Lower leg skin (tissue), 4 donors: ENCODE measurements at regions not wholly inside any gene's neighbourhood (a gene's known extent, or its start where the extent isn't known, plus 50 kb on each side); places are given as distances from the start of the nearest gene placed in this dataset.

Experiments
- DNase-seq, 2 donors: peaks; one replicate each; pipeline ENCODE4 v3.0.0-alpha.2; 2019; ENCODE audit warnings: low spot score in 2 of 2
- H3K4me3 ChIP-seq: fragments of 200-600 bp; sonication (generic); 2 replicates; pipeline ENCODE4 v1.5.1; 2017; ENCODE audit warnings: mild to moderate bottlenecking, low read depth; ENCODE audit not compliant: poor library complexity, severe bottlenecking
- POLR2A ChIP-seq, 2 donors: fragments of 450-650 bp; IDR thresholded peaks; one replicate each; pipeline ENCODE4 v1.6.1; 2016 to 2017; ENCODE audit warnings: antibody characterized with exemption in 2 of 2, mild to moderate bottlenecking in 1 of 2, moderate library complexity in 1 of 2
- WGBS, 2 donors: methylation state at CpG; one replicate each; pipeline ENCODE4 v1.1.5; 2018; 5-methylcytosine and 5-hydroxymethylcytosine counted together
- intact Hi-C: fragments of 100-400 bp; cut with DNase I; formaldehyde crosslinking; loops from one replicate; pipeline ENCODE4 v1.15.0; 2023; ENCODE audit warnings: low total_unique reads
- TF ChIP-seq, protein P1 (sequence below), 3 donors: fragments of 450-650 bp; IDR thresholded peaks; one replicate each; pipeline ENCODE4 v1.5.1; 2016; ENCODE audit warnings: antibody characterized with exemption in 3 of 3, mild to moderate bottlenecking in 3 of 3, moderate library complexity in 2 of 3

DNA sequence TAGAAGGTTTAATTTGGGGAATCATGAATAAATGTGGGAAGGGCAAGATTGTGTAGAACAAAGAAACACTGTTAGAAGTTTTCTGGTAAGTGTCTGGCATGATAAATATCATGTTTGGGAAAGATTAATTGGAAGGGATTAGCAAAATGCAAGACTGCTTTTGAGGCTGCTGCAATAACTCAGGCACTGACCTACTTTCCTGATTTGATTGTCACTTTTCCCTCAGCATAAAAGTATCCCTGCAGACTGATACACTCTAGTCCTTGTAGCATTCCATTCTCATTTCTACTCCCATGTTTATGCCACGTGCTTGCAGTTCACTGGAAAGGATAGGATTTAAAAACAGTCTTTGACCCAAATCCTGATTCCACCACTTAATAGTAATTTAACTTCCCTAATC is 303.3 kb upstream of the SEMA3A start:
- WGBS, 2 donors = 17 to 45% methylated on average over 1 of the region's 1 CpG
- intact Hi-C loops = no loop called here
- no peak for DNase-seq
- no peak overlapping the region for H3K4me3 ChIP-seq
- no peak for TF ChIP-seq POLR2A (IDR thresholded peaks at IDR 0.05)
- TF ChIP-seq, protein P1, sequence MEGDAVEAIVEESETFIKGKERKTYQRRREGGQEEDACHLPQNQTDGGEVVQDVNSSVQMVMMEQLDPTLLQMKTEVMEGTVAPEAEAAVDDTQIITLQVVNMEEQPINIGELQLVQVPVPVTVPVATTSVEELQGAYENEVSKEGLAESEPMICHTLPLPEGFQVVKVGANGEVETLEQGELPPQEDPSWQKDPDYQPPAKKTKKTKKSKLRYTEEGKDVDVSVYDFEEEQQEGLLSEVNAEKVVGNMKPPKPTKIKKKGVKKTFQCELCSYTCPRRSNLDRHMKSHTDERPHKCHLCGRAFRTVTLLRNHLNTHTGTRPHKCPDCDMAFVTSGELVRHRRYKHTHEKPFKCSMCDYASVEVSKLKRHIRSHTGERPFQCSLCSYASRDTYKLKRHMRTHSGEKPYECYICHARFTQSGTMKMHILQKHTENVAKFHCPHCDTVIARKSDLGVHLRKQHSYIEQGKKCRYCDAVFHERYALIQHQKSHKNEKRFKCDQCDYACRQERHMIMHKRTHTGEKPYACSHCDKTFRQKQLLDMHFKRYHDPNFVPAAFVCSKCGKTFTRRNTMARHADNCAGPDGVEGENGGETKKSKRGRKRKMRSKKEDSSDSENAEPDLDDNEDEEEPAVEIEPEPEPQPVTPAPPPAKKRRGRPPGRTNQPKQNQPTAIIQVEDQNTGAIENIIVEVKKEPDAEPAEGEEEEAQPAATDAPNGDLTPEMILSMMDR (IDR thresholded peaks at IDR 0.05) = no peak

DNA sequence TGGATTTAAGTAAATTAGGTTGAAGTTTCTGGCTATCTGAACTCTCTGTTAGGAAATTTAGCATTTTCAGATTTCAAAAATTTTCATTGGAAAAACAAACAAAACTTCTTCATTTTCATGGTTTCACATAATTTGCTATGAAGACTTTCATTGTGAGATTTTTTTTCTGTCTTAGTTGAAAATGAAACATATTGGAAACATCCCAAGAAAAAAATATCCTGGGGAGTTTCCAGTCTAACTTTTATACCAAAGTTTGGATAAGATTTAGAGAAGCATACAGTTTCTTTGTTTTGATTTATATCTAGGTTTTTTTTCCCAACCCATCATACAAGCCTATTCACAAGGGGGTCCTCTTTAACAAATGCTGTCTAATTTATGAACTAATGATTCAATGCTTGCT is 300.5 kb upstream of the SEMA3A start:
- intact Hi-C loops = no loop called here

DNA sequence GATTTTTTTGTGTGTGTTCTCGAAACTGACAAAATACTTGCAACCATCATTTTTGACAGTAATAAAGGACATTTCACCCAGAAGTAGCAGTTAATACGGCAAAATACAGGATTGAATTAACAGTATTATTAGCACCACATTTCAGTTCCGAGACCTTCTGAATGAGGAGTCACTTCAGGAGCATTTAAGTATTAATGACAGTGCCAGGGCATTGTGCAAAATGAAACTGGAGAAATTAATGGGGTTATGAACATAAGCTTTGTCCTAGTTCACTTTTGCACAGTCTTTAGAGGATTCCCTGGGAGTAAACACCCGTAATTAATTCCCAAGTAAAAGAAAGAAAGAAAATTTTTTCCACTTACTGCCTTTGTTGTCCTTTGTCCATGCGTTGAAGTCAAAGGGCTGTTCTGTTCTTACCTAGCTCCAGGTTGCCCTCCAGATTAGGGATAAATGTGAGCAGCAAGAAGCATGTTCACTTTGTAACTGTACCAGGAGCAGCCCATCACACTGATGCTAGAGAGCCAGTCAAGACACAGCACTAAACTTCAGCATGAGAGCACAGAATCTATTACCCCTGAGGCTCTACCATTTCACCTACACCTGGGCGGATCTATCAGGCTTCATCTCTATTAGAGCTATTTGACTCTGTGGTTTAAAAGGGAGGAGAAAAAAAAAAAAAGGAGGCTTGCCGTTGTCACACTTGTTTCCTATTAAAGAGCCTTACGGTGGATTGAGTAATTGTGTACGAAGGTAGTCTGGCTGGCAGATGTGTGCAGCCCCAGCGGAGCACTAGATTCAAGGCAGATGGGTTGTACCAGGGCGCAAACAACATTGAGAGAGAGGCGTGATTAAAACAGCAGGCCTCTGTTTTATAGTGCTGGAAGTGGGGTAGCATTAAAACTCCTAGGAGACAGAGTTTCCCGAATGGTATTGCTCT is 297.8 kb upstream of the SEMA3A start:
- TF ChIP-seq POLR2A (IDR thresholded peaks at IDR 0.05) = no peak
- TF ChIP-seq, protein P1 (IDR thresholded peaks at IDR 0.05) = no peak
- peak in 1 of 2 donors; percentile 19 for DNase-seq
- H3K4me3 ChIP-seq = no peak overlapping the region
- intact Hi-C loops = no loop called here
- WGBS, 2 donors = 53 to 58% methylated on average over 13 of the region's 13 CpGs

More for the DNA sequence above, 300.5 kb upstream of the SEMA3A start:
- DNase-seq = no peak
- H3K4me3 ChIP-seq = no peak overlapping the region
- no peak for TF ChIP-seq POLR2A (IDR thresholded peaks at IDR 0.05)

DNA sequence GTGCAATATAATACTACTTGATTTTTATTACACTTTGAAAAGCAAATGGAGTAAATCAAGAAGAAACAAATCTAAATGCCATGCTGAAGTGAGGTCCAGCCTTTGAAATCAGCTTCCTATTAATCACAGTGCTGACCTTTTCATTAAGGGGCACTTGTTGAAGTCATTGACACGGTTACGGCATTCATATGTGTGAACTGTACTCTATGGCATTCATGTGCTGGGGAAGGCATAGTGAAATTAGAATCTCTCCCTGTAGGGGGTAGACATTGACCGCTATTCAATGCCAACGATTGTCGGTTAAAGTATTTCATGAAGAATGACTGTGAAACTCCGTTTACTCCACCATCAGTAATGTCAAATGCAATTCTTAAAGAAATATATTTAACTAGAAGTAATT is 296.1 kb upstream of the SEMA3A start:
- H3K4me3 ChIP-seq = no peak overlapping the region
- no peak for DNase-seq
- 52 to 72% methylated on average over 6 of the region's 6 CpGs for WGBS, 2 donors
- intact Hi-C loops = no loop called here
- TF ChIP-seq, protein P1 (IDR thresholded peaks at IDR 0.05) = no peak
- no peak for TF ChIP-seq POLR2A (IDR thresholded peaks at IDR 0.05)

DNA sequence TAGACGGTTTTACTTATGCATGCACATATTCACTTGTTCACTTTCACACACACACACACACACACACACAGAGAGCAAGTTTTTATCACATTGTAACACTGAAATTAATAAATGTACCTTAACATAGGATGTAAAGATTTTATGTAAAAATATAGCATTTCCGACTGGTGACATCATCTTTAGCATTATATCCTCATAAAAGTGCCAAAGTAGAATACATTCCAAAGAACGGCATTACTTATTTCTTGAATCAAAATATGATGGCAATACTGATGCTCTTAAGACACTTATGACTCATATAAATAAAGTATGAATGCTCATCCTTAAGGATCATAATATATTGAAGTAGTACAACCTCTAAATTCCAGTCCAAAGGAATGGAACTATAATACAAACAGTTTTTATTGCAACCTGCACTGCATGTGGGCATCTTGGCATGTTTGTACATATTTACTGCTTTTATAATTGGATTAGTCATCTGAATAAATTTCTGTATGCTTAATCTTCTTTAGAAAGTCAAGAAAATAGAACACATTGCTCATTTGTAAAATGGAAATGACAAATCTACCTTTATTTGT is 290.0 kb upstream of the SEMA3A start:
- H3K4me3 ChIP-seq = no peak overlapping the region
- TF ChIP-seq, protein P1 (IDR thresholded peaks at IDR 0.05) = no peak
- TF ChIP-seq POLR2A (IDR thresholded peaks at IDR 0.05) = no peak
- intact Hi-C loops = no loop called here
- 64 to 68% methylated on average over 3 of the region's 3 CpGs for WGBS, 2 donors
- no peak for DNase-seq

DNA sequence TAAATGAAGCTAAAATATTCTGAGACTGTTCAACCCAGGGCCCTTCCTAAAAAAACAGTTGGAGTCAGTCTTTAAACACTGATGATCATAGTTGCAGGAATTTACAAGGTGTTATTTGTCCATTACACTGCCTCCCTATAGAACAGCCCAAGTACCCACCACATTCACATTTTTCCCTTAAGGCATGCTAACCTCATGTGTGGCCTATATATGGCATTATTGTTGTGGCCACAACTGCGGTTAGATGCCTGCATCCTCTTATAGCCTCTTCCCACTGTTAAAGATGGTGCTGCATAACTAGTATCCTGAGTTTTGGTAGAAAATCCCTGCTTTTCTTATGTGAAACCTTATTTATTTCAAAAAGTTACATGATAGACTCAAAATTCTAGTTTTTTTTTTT is 287.9 kb upstream of the SEMA3A start:
- 96 to 97% methylated on average over 1 of the region's 1 CpG for WGBS, 2 donors
- TF ChIP-seq, protein P1 (IDR thresholded peaks at IDR 0.05) = no peak
- TF ChIP-seq POLR2A (IDR thresholded peaks at IDR 0.05) = no peak
- intact Hi-C loops = no loop called here
- DNase-seq = no peak
- no peak overlapping the region for H3K4me3 ChIP-seq
